ENCODE measurements at regions not wholly inside any gene's neighbourhood (a gene's known extent, or its start where the extent isn't known, plus 50 kb on each side); places are given as distances from the start of the nearest gene placed in this dataset.

GRCh38 chr11:134677891-134678551 is 266.0 kb upstream of the B3GAT1 start:
- no peak overlapping the region for H3K4me3 ChIP-seq
- no peak overlapping the region for H3K27ac ChIP-seq
- H3K4me1 ChIP-seq (ENCODE audit: insufficient read depth), result no peaks in the 10 kb centered on the region
- DNase-seq, result no peak
- H3K36me3 ChIP-seq, result no peaks in the 10 kb centered on the region
- no peaks in the 10 kb centered on the region for H3K9me3 ChIP-seq
- intact Hi-C loops (cut with DNase I), result no loop called here
- TF ChIP-seq POLR2A (IDR thresholded peaks at IDR 0.05) (no peak), CTCF (IDR thresholded peaks at IDR 0.05) (no peak)
- H3K27me3 ChIP-seq, result no peaks in the 10 kb centered on the region
- 35 to 63% (median 38%) methylated on average over 7 of the region's 7 CpGs for WGBS, 3 donors

- Histone ChIP-seq H3K9me3 (no peaks in the 10 kb centered on the region), H3K4me1 (ENCODE audit: insufficient read depth) (no peaks in the 10 kb centered on the region), H3K27me3 (no peaks in the 10 kb centered on the region), H3K27ac (no peak overlapping the region), H3K4me3 (no peak overlapping the region), H3K36me3 (no peaks in the 10 kb centered on the region)
- no peak for DNase-seq
- intact Hi-C loops (cut with DNase I), result no loop called here
- WGBS, 3 donors, result 73 to 80% (median 76%) methylated on average over 9 of the region's 9 CpGs
- TF ChIP-seq POLR2A (IDR thresholded peaks at IDR 0.05), result no peak
- TF ChIP-seq EP300 (IDR thresholded peaks at IDR 0.05), result no peak
- no peak for TF ChIP-seq CTCF (IDR thresholded peaks at IDR 0.05)
These were observed 265.4 kb upstream of the B3GAT1 start for GRCh38 chr11:134677397-134677822.

- Histone ChIP-seq H3K27me3 (no peaks in the 10 kb centered on the region), H3K4me3 (no peak overlapping the region), H3K27ac (no peak overlapping the region), H3K36me3 (no peaks in the 10 kb centered on the region), H3K4me1 (ENCODE audit: insufficient read depth) (no peaks in the 10 kb centered on the region), H3K9me3 (no peaks in the 10 kb centered on the region)
- 71 to 81% (median 77%) methylated on average over 16 of the region's 16 CpGs for WGBS, 3 donors
- intact Hi-C loops (cut with DNase I), result no loop called here
- no peak for DNase-seq
- TF ChIP-seq CTCF (IDR thresholded peaks at IDR 0.05) (no peak), EP300 (IDR thresholded peaks at IDR 0.05) (no peak), POLR2A (IDR thresholded peaks at IDR 0.05) (no peak)
These were observed 264.7 kb upstream of the B3GAT1 start for GRCh38 chr11:134676516-134677287.

GRCh38 chr11:134675983-134676382 is 263.9 kb upstream of the B3GAT1 start:
- H3K27ac ChIP-seq, result no peak overlapping the region
- intact Hi-C loops (cut with DNase I), result no loop called here
- no peak for DNase-seq
- H3K36me3 ChIP-seq, result no peaks in the 10 kb centered on the region
- 61 to 83% (median 70%) methylated on average over 5 of the region's 5 CpGs for WGBS, 3 donors
- no peaks in the 10 kb centered on the region for H3K4me1 ChIP-seq (ENCODE audit: insufficient read depth)
- H3K9me3 ChIP-seq, result no peaks in the 10 kb centered on the region
- no peak overlapping the region for H3K4me3 ChIP-seq
- no peaks in the 10 kb centered on the region for H3K27me3 ChIP-seq
- TF ChIP-seq EP300 (IDR thresholded peaks at IDR 0.05) (no peak), CTCF (IDR thresholded peaks at IDR 0.05) (no peak), POLR2A (IDR thresholded peaks at IDR 0.05) (no peak)
